Heart right ventricle (tissue), 16 donors: ENCODE measurements at regions not wholly inside any gene's neighbourhood (a gene's known extent, or its start where the extent isn't known, plus 50 kb on each side); places are given as distances from the start of the nearest gene placed in this dataset.

ENCODE experiments used
- ATAC-seq, 8 donors: fragments of 200-7000 bp; cut with Tn5 transposase; one replicate each; pipeline ENCODE4 v1.9.1; 2020; ENCODE audit warnings: mild to moderate bottlenecking in 8 of 8, moderate library complexity in 8 of 8, moderate number of reproducible peaks in 1 of 8
- DNase-seq, 2 donors: peaks; one replicate each; pipeline ENCODE4 v3.0.0-alpha.2; 2020
- H3K27ac ChIP-seq, 10 donors: fragments of 200-600 bp; sonication (generic) in 2 of 10; one replicate each; pipeline versions ENCODE4 v1.5.0 to v1.8.0; 2020 to 2022; ENCODE audit warnings: mild to moderate bottlenecking in 3 of 10
- H3K27me3 ChIP-seq, 7 donors: fragments of 200-600 bp; one replicate each; pipeline ENCODE4 v1.8.0; 2021 to 2022; ENCODE audit warnings: mild to moderate bottlenecking in 2 of 7
- H3K36me3 ChIP-seq, 9 donors: fragments of 200-600 bp; sonication (generic) in 1 of 9; one replicate each; pipeline versions ENCODE4 v1.5.0 to v1.8.0; 2020 to 2022; ENCODE audit warnings: mild to moderate bottlenecking in 2 of 9
- H3K4me1 ChIP-seq, 9 donors: fragments of 200-600 bp; sonication (generic) in 1 of 9; one replicate each; pipeline versions ENCODE4 v1.5.0 to v1.8.0; 2020 to 2022; ENCODE audit warnings: mild to moderate bottlenecking in 4 of 9
- H3K4me3 ChIP-seq, 10 donors: fragments of 200-600 bp; sonication (generic) in 2 of 10; one replicate each; pipeline versions ENCODE4 v1.5.0 to v1.8.0; 2020 to 2022; ENCODE audit warnings: mild to moderate bottlenecking in 7 of 10, moderate library complexity in 2 of 10
- H3K9me3 ChIP-seq, 11 donors: fragments of 200-600 bp in 10 of 11; sonication (generic) in 2 of 11; one replicate each; pipeline versions ENCODE4 v1.5.0 to v1.8.0; 2013 to 2022; ENCODE audit warnings: mild to moderate bottlenecking in 2 of 11, control low read depth in 1 of 11, moderate library complexity in 1 of 11
- CTCF ChIP-seq, 9 donors: fragments of 200-600 bp; sonication (generic) in 2 of 9; IDR thresholded peaks; one replicate each; pipeline versions ENCODE4 v1.5.0 to v1.8.0; 2021 to 2022; ENCODE audit warnings: antibody characterized with exemption in 9 of 9, mild to moderate bottlenecking in 5 of 9, moderate library complexity in 1 of 9
- WGBS, 2 donors: extraction: QIAGEN DNeasy Blood & Tissue Kit; methylation state at CpG; one replicate each; pipeline ENCODE4 v1.1.7; 2013; ENCODE audit warnings: inconsistent platforms in 1 of 2; 5-methylcytosine and 5-hydroxymethylcytosine counted together
- intact Hi-C, 10 donors: fragments of 100-400 bp; cut with DNase I; formaldehyde crosslinking; loops; one replicate each; pipeline versions ENCODE4 v1.11.1 to v1.14.2; 2022
- donor health status: Arrhythmogenic right ventricular cardiomyopathy.
- donor health status: ischemic (EF 13 %, LVEDD 7.1; RV severe dilation, severe dysfunction).
- donor health status: healthy with polysubstance abuse.
- donor health status: DM: no; HTN: yes; CAD: no.
- donor health status: DM: no; HTN: no; CAD: no.
- donor health status: ischemic (EF 25% LVEDD 6.9; RV normal size, moderate dysfunction).
- donor health status: ischemic (EF 25% LVEDD 5.7; RV mildly dilated, moderate dysfunction).
- donor health status: healthy.
- donor health status: DM: yes; HTN: yes; CAD: no.
- donor health status: Ischemic cardiomyopathy.
- donor health status: ischemic (EF 35%, LVEDD 5.7; RV mildly dilated, moderate dysfunction).
- donor health status: nonischemic (EF 11% LVEDD 7.7; RV severe dilation, severe dysfunction).
- donor health status: DM: yes; HTN: yes; CAD: no.
- donor health status: PGD.
- donor health status: ischemic (EF 29% LVEDD 5.4; RV normal size, mild dysfunction).
- donor health status: nonischemic (EF 23%, LVEDD 6.1; RV moderate dilation, normal function).

- no peak overlapping the region for H3K4me3 ChIP-seq
- H3K27ac ChIP-seq, result no peak overlapping the region
- peaks cover 0 to 18% (median 0%) of the 10 kb centered on the region in 9 donors for H3K4me1 ChIP-seq
- ATAC-seq (no peak), DNase-seq (no peak)
- TF ChIP-seq CTCF (IDR thresholded peaks at IDR 0.05), result no peak
- H3K27me3 ChIP-seq, result no peaks in the 10 kb centered on the region
- WGBS, 2 donors, result 86 to 87% methylated on average over 5 of the region's 5 CpGs
- intact Hi-C loops, result no loop called here
- no peaks in the 10 kb centered on the region for H3K9me3 ChIP-seq
- H3K36me3 ChIP-seq, result no peaks in the 10 kb centered on the region
Measured at GRCh38 chr2:172207911-172208310, 105.2 kb upstream of the DLX2 start.

GRCh38 chr2:172208791-172209325, 106.2 kb upstream of the DLX2 start:
- WGBS, 2 donors, result 33 to 37% methylated on average over 6 of the region's 6 CpGs
- no peak for TF ChIP-seq CTCF (IDR thresholded peaks at IDR 0.05)
- no peak overlapping the region for H3K4me3 ChIP-seq
- peaks cover 0 to 18% (median 0%) of the 10 kb centered on the region in 9 donors for H3K4me1 ChIP-seq
- no peaks in the 10 kb centered on the region for H3K36me3 ChIP-seq
- H3K27me3 ChIP-seq, result no peaks in the 10 kb centered on the region
- ATAC-seq, result peak in 2 of 8 donors; percentile 17 to 59
- intact Hi-C loops, result no loop called here
- no peak overlapping the region for H3K27ac ChIP-seq
- H3K9me3 ChIP-seq, result no peaks in the 10 kb centered on the region
- no peak for DNase-seq

- Histone ChIP-seq H3K4me3 (no peak overlapping the region), H3K36me3 (no peaks in the 10 kb centered on the region), H3K4me1 (peaks cover 0 to 18% (median 0%) of the 10 kb centered on the region in 9 donors), H3K27ac (no peak overlapping the region), H3K27me3 (no peaks in the 10 kb centered on the region), H3K9me3 (no peaks in the 10 kb centered on the region)
- no peak for DNase-seq
- ATAC-seq, result no peak
- TF ChIP-seq CTCF (IDR thresholded peaks at IDR 0.05), result no peak
- intact Hi-C loops, result no loop called here
Measured at GRCh38 chr2:172210599-172210998, 107.9 kb upstream of the DLX2 start.

- DNase-seq (no peak), ATAC-seq (no peak)
- no peak overlapping the region for H3K27ac ChIP-seq
- H3K9me3 ChIP-seq, result no peaks in the 10 kb centered on the region
- H3K4me1 ChIP-seq, result peaks cover 0 to 18% (median 0%) of the 10 kb centered on the region in 9 donors
- intact Hi-C loops, result no loop called here
- H3K36me3 ChIP-seq, result no peaks in the 10 kb centered on the region
- H3K27me3 ChIP-seq, result no peaks in the 10 kb centered on the region
- TF ChIP-seq CTCF (IDR thresholded peaks at IDR 0.05), result no peak
- 48 to 50% methylated on average over 5 of the region's 5 CpGs for WGBS, 2 donors
- H3K4me3 ChIP-seq, result no peak overlapping the region
Measured at GRCh38 chr2:172211512-172211911, 108.8 kb upstream of the DLX2 start.
